Kidney capillary endothelial cell (primary cell): ENCODE measurements at regions not wholly inside any gene's neighbourhood (a gene's known extent, or its start where the extent isn't known, plus 50 kb on each side); places are given as distances from the start of the nearest gene placed in this dataset.

Experiments used
- DNase-seq: peaks from one replicate; pipeline ENCODE4 v3.0.0-alpha.2; 2018; ENCODE audit warnings: low spot score

DNA sequence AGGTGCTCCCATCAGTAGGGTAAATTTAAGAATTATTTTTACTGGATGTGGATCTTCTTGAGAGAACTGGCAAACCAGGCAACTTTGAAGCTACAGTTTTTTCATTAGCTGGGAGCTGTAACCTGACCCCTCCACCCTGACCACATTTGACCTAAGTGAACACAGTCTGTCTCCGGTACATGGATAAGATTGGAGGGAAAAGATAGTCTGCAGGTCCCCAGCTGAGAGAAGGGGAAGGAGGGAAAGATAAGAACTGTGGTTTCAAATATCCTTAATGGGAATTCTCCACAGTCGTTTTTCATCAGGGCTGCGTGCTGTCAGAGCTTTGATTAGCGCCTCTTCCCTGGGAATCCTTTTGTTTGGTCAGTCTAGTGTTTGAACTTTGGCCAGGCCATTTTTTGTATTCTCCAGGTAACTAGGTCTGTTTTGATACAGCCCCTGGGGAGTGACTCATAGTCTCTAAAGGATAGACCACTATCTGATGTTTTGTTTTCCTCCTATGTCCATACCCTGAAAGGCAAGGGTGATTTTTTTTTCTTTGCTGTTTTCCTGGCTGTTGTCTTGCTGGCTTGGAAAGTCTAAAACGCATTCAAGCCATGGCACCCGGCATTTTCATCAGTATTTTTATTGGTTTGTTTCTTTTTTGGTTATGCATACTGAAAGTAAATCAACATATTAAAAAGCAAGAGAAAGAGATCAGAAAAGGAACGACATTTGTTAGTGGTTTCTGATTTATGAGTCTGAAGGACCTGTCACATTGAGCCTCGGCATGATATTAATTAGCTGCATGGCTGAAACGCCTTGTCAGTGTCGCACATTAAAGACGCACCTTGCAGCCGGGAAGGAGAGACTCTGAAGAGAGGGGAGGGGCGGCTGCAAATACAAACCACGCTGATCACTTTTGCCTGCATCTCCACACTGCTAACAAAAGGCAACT, 183.4 kb upstream of the FN1 start:
- DNase-seq = no peak

DNA sequence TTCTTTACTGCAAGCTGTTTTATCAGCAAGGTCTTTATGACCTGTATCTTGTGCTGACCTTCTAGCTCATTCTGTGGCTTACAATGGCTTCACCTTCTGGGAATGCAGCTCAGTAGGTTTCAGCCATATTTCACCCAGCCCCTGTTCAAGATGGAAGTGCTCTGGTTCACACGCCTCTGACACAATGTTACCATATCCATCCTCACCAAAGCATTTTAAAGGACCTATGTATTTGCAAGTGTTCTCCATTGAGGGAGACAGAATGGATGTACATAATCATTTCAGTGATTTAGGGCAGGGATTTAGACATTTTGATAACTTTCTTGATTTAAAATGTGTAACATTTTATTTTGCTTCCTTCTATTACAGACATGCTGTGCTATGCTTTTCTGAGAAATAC, 182.3 kb upstream of the FN1 start:
- DNase-seq = no peak

DNA sequence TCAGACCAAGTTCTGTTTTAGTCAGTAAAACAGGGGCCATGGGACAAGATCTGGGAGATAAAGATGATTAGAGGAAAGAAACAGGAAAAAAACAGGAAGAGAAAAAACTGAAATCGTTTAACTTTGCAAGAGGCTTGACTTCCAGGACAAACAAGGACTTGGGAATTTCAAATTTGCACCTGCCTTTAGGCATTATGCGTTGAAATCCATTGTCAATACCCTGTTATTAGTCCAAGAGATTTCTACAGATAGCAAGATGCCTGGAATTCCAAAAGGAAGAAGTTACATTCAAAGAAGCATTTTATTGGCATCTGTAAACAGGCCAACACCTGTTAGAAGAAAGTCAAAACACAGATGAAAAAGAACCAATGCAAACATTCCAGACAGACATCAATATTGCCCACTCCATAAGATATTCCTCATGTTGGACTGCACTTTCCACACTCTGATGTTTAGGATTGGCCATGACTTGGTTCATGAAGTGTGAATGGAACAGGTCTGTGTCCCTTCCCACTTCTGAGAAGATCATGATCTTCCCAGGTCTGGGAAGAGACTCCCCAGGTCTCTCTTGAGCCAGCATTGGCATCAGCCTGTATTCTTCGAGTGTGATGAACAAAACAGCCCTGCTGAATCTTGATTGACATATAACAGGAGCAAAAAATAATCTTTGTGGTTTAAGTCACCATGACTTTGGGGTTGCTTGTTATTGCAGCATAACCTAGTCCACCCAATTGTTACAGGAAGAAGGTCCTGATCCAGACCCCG, 181.4 kb upstream of the FN1 start:
- DNase-seq = no peak

DNA sequence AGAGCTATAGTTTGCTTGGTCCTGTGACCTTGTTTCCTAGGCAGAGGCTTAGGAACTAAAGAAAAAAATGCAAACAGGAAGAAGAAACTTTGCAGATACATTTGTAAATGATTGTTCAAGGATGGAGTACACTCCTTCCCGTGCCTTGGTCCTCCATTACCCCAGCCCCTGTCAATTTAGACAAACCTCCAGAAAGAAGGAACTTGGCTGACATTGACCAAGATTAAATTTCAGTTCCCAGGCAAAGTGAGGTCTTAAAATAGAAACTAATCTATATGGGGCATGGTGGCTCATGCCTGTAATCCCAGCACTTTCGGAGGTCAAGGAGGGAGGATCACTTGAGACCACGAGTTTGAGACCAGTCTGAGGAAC, 179.9 kb upstream of the FN1 start:
- DNase-seq = no peak

DNA sequence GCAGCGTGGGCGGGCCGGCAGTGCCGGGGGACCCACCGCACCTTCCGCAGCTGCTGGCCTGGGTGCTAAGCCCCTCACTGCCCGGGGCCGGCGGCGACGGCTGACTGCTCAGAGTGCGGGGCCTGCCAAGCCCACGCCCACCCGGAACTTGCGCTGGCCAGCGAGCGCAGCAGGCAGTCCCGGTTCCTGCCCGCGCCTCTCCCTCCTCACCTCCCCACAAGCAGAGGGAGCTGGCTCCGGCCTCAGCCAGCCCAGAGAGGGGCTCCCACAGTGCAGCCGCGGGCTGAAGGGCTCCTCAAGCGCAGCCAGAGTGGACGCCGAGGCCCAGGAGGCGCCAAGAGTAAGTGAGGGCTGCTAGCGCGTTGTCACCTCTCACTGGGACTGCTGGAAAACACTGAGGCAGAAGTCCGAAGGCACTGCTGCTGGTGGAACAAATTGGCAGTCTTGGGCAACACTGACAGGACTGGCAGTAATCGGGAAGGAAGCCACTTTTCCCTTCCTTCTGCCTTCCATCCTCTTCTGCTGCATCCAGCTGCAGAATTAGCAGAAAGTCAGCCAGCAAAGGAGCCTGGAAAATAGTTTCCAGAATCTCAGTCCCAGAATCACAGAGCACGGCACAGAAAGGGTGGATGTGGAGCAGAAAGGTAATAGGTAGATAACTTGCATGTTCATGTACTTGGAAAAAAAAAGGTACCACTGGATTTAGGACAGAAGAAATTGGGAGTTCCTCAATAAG, 179.4 kb upstream of the FN1 start:
- no peak for DNase-seq

DNA sequence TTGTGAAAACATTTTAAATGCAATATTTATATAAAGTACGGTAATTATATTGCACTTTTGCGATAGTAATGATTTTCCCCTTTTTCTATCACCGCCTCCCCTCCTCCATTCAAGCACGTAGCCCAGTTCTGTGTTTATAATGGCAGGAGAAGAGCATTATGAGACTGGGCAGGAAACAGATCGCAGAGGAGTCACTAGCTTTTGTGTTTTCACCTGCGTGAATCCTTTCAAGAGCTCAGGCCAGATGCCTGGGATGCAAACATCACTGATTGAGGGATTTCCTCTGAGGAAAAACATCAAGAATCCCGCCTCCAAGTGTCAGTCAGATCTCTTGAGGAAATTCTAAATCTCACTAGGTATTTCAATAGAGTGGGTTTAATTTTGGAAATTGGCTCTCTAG, 178.4 kb upstream of the FN1 start:
- DNase-seq = no peak

DNA sequence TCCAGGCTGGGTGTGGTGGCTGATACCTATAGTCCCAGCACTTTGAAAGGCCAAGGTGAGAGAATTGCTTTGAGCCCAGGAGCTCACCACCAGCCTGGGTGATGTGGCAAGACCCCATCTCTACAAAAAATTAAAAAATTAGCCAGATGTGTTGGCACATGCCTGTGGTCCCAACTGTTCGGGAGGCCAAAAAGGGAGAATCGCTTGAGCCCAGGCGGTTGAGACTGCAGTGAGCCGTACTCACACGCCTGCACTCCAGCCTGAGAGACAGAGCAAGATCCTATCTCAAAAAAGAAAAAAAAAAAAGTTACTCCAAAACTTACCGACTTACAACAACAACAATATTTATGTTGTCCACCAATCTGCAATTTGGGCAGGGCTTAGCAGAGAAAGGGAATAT, 178.0 kb upstream of the FN1 start:
- DNase-seq = no peak

DNA sequence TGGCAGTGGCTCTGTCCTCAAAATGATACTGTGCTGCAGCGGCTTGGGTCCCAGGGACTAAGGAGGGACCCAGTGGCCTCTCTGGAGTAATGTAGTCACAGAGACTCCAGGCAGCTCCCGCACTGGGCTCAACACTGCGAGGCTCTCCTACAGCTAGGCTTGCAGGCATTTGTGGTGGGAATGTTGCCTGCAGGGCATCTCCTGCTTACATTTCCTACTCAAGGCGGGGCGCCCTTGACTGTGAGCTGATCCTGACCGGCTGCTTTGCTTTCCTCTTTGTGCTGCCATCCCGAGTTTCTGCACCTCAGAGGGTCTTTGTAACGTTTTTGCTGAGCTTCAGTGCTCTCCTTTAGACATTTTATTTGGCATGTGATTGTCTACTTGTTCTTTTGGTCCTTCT, 177.4 kb upstream of the FN1 start:
- no peak for DNase-seq

DNA sequence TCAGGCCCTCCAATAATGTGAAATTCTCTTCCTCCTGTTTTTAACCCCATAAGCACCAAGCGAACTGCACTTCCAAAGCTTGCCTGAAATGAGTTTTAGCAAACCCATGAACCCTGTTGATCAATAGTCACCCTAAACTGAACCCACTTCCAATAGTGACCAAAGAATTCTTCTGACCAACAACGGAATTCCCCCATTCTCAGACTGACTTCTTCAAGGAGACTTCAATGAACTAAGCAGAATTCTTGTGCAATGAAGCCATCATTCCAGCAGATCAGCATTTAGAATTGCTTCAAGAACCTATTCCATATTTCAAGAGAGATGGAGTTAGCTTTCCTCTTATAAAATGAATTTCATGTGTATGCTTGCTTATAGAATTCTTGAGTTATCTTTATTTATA, 176.9 kb upstream of the FN1 start:
- DNase-seq = no peak

DNA sequence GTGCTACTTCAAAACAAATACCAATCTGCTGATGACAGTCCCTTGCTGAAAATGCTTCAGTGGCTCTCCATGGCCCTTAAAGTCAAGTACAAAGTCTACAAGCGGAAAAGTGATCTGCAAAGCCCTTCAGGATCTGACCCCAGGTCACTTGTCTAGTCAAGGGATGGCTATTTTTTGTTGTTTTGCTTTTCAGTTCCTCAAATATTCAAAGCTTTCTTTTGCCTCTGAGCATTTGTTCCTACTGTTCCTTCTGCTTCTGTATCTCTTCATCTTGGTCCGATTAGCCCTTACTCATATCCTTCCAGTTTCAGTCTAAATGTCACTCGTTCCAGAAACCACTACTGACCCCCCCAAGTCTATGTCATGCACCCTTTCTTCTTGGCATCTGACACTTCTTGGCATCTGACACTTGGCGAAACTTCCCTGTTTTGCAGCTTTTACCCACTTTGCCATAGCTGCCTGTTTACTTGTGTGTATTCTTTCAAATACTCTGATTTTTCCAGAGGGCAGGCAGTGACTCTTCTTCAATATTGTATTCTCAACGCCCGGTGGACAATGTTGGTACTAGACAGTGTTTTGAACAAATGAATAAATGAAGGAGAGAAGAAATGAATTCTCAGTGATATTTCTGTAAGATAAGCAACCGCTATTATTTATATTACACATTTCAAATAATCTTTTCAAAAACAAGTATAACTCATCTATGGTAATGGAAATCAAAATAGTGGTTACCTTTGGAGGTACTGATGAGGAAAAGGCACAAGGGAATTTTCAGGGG, 175.9 kb upstream of the FN1 start:
- DNase-seq = no peak

DNA sequence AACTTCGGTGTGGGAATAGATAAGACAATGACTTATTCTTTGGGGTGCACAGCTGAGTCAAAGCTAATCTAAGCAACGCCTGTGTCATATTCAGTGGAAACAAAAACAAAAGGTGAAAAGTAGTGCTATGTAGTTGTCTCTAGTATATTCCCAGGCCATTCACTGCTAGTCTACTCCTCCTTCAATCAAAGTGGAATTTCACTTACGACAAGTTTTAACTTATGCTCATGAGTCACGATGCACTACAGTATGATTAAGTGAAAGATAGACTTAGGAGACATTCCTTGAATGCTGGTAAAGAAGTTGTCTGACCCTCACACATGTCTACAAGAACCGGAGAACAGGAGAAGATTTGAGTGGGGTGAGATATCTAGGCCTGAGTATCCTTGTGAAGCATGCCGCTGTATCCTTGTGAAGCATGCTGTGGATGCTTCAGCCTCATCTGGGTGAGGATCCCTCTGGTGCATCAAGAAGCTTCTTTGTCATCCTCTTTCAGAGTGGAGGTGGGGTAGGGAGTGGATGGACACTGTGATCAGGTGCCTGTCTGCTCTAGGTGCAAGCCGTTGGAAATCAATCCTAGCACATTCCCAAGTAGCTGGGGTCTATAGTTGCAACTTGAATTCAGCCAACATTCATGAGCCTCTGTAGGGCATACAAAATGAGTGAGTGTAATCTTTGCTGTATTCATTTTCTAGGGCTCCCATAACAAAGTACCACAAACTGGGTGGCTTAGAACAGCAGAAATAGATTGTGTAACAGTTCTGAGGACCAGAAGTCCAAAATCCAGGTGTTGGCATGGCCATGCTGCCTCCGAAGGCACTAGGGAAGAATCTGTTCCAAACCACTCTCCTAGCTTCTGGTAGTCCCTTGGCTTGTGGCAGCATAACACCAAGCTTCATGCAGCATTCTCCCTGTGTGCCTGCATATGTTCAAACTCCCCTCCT, 173.5 kb upstream of the FN1 start:
- DNase-seq = no peak

DNA sequence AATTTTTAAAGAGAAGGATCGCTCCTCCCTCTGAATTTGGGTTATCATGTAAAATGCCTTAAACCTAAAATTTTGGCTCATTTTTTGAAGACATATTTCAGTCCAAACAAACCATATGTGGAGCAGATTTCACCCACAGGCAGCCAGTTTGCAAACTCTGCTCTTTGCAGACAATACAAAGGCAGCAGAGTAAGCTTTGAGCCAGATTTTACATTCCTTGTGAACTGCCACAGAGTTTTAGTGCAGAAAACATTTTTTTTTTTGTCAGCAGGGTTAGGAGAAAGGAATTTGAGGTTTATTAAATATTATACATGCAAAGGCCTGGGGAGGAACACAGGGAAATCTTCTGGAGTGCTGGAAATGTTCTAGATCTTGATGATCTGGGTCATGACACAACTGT, 171.9 kb upstream of the FN1 start:
- DNase-seq = no peak

DNA sequence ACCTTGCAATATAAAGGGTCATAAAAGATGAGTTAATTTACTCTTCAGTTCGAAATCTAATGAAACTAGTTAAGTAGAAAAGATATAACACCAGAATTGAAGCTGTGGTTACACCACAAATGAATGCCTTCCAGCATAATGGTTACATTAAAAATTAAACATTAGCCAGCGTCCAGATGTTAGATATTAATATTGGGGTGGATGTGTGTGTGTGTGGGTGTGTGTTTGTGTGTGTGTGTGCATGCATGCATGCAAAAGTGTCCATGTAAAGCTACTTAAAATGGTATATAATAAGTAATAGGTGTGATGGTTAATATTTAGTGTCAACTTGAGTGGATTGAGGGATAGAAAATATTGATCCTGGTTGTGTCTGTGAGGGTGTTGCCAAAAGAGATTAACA, 170.4 kb upstream of the FN1 start:
- DNase-seq = no peak

DNA sequence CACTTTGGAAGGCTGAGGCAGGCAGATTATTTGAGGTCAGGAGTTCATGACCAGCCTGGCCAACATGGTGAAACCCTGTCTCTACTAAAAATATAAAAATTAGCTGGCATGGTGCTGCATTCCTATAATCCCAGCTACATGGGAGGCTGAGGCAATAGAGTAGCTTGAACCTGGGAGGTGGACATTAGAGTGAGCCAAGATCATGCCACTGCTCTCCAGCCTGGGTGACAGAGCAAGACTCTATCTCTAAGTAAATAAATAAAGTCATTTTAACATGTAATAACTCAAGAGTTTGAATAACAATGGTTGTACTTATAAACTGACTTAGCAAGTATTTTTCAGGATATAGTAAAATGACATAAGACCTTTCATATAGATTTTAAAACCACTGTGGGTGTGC, 169.3 kb upstream of the FN1 start:
- no peak for DNase-seq

DNA sequence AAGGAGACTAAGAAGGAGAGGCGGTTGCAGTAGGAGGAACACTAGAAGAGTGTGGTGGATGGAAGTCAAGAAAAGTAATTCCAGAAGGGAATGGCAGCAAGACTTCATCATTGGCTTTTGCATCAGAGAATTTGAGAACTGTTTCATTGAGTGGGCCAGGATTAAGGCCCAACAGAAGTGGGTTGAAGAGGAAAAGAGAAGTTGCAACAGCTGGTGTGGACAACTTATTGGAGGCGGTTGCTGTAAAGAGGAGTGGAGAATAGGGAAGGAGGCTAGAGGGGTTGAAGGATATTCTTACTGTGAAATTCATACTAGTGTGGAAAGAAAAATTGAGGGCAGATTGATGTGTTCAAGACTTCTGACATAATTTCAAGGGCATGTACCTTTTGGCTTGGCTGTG, 168.7 kb upstream of the FN1 start:
- no peak for DNase-seq

DNA sequence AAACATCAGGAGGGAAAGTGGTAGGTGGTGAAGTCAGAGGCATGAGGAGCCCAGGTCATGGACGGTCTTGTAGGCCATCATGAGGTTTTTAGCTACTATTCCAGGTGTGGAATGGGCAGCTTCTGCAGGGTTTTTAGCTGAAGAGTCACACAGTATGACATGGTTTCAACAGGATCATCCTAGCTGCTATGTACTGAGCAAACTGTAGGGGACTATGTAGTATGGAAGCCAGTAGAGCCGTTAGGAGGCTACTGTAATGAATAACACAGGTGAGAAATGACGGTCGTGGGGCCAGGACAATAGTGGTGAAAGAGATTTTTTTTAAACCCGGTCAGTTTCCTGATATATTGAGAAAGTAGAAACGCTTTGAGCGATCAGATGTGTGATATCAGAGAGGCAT, 167.6 kb upstream of the FN1 start:
- no peak for DNase-seq

DNA sequence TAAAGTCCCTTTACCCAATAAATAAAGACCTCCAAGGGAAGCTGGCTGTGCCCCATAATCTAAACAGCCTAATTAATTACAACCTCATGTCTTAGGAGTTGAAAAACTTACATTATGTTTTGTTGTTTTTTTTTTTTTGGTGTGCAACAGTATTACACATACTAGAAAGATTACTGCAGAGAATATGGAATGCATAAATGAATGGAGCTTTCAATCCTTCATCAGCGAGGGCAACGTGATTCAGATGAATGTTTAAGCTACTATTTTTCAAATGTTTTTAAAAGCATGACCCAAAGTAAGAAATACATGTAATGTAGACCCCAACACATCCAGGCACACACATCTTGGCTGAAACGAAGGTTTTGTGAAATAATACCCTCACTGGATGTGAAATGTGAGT, 167.1 kb upstream of the FN1 start:
- DNase-seq = no peak

DNA sequence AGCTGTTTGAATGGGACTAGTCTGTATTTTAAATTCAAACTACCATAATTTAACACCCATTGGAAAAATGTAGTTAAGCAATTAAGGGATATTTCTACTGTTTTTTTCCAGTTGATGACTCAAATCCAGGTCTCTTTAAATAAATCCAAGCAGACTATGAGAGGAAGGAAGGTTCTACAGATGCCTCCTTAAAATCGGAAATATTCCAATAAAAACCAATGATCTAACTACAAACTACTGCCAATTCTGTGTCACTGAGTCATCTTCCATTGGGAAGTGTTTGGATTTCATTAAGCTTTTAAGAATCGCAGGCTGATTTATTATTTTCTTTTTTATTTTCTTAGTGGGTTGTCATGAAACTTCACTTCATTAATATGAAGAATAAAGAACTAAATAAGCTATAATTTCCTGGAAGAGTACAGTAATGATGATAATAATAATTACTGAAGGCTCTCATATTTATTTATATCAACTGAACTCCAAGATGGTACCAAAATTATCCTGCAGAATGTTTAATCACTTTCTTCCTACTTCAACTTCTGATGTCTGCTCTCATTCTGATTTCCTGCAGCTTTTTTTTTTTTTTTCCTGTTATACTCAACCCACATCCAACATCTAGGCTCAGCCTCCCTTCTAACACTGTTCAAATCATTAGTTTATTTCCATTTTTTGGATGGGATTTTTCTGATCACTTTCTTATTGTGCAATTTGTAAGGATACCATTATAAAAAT, 166.3 kb upstream of the FN1 start:
- DNase-seq = peak; percentile 83

DNA sequence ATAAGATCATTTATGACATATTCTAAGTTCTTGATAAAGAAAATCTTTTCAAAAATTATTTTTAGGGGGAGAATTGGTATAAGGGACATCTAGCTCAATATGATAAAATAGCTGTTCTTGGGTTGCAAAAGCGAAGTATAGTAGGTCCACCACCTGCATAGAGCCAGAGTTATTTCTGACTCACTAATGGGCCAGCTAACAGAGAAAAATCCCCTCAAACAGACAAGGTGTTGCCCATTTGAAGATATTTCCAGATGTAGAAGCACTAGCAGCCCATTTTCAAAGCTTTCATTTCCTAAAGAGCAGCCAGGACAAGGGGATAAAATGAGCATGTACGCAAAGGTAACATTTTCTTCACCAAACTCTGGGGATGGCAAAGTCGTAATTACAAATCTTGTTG, 165.7 kb upstream of the FN1 start:
- DNase-seq = no peak

DNA sequence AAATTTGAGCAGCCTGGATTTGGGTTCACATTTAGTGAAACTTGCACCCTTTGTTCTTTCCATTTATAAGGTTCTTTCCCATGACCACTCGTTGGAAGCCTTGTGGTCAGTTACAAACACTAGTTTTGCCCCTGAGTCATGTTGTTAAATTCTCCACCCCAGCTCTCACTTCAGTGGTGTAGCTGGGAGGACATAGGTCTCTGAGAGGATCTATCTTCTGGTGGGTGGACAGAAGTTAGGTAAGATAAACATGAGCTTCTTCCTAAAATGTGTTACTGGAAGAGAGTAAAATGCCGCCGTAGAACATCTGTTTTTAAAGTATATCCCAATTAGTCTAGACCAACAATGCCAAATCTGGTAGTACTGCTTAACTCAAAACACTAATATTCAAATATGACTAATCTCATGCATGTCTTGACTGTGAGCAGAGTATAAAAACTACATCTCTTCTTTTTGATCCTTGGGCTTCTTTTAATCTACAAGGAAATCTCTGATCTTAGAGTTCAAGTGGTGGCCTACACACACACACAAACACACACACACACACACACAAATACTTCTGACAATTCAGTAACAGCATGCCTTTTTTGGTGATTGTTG, 162.6 kb upstream of the FN1 start:
- no peak for DNase-seq
